OCI-LY1 (cell line): ENCODE measurements at regions not wholly inside any gene's neighbourhood (a gene's known extent, or its start where the extent isn't known, plus 50 kb on each side); places are given as distances from the start of the nearest gene placed in this dataset.

Source experiments
- H2AFZ ChIP-seq: fragments of 200-600 bp; sonication (generic), shearing (Covaris generic); 2 replicates; pipeline ENCODE4 v1.6.0; 2014; ENCODE audit warnings: antibody characterized with exemption, mild to moderate bottlenecking, low read length
- H3F3A ChIP-seq: fragments of 200-600 bp; sonication (generic), shearing (Covaris generic); 2 replicates; pipeline ENCODE4 v1.6.0; 2014; ENCODE audit warnings: mild to moderate bottlenecking, antibody characterized with exemption, low read length, moderate library complexity; ENCODE audit not compliant: insufficient read depth
- H3K27ac ChIP-seq: fragments of 200-600 bp; sonication (generic); 2 replicates; pipeline ENCODE4 v1.5.1; 2014; ENCODE audit warnings: low read length, mixed run types, mild to moderate bottlenecking, low read depth; ENCODE audit not compliant: poor library complexity, severe bottlenecking
- H3K27me3 ChIP-seq: fragments of 200-600 bp; sonication (generic); 2 replicates; pipeline ENCODE4 v1.6.0; 2014; ENCODE audit warnings: antibody characterized with exemption, mild to moderate bottlenecking, low read length, moderate library complexity; ENCODE audit not compliant: insufficient read depth
- H3K36me3 ChIP-seq: fragments of 200-600 bp; sonication (generic); 2 replicates; pipeline ENCODE4 v1.6.1; 2014; ENCODE audit warnings: mild to moderate bottlenecking, antibody characterized with exemption, low read length, moderate library complexity, mixed read lengths; ENCODE audit not compliant: insufficient read depth
- H3K4me1 ChIP-seq: fragments of 200-600 bp; sonication (generic); 2 replicates; pipeline ENCODE4 v1.5.1; 2014; ENCODE audit warnings: mild to moderate bottlenecking, low read length, moderate library complexity; ENCODE audit not compliant: insufficient read depth, severe bottlenecking
- H3K4me2 ChIP-seq: fragments of 200-600 bp; sonication (generic), shearing (Covaris generic); 2 replicates; pipeline ENCODE4 v1.6.1; 2014; ENCODE audit warnings: low read length
- H3K4me3 ChIP-seq: fragments of 200-600 bp; sonication (generic); 2 replicates; pipeline ENCODE4 v1.5.1; 2014; ENCODE audit warnings: low read length, low read depth, mild to moderate bottlenecking, mixed read lengths; ENCODE audit not compliant: poor library complexity, severe bottlenecking
- H3K79me2 ChIP-seq: fragments of 200-600 bp; shearing (Covaris generic); 2 replicates; pipeline ENCODE4 v1.6.1; 2016; ENCODE audit warnings: mixed run types, low read length, mixed read lengths; ENCODE audit not compliant: insufficient read depth
- H3K9ac ChIP-seq: fragments of 200-600 bp; sonication (generic), shearing (Covaris generic); 2 replicates; pipeline ENCODE4 v1.6.1; 2014; ENCODE audit warnings: mild to moderate bottlenecking, low read length, mixed read lengths
- H3K9me2 ChIP-seq: fragments of 200-600 bp; sonication (generic), shearing (Covaris generic); 2 replicates; pipeline ENCODE4 v1.6.1; 2014; ENCODE audit warnings: low read depth, mild to moderate bottlenecking, low read length, mixed read lengths
- H3K9me3 ChIP-seq: fragments of 200-600 bp; shearing (Covaris generic); 2 replicates; pipeline ENCODE4 v1.6.1; 2014; ENCODE audit warnings: low read length, mixed read lengths
- H4K20me1 ChIP-seq: fragments of 200-600 bp; sonication (generic), shearing (Covaris generic); 2 replicates; pipeline ENCODE4 v1.6.0; 2016; ENCODE audit warnings: mild to moderate bottlenecking, low read length; ENCODE audit not compliant: insufficient read depth
- CTCF ChIP-seq: fragments of 200-600 bp; sonication (generic), shearing (Covaris generic); IDR thresholded peaks from 2 replicates; pipeline ENCODE4 v1.5.1; 2017; ENCODE audit warnings: mild to moderate bottlenecking, antibody characterized with exemption, low read length, moderate library complexity, mixed read lengths
- EZH2 ChIP-seq: fragments of 200-600 bp; sonication (generic), shearing (Covaris generic); IDR thresholded peaks from 2 replicates; pipeline ENCODE4 v1.8.0; 2017; ENCODE audit warnings: borderline replicate concordance, mixed run types, mild to moderate bottlenecking, antibody characterized with exemption, low read length, moderate library complexity, mixed read lengths

- Histone ChIP-seq H3K9ac (no peak overlapping the region), H4K20me1 (no peaks in the 10 kb centered on the region), H3K36me3 (no peaks in the 10 kb centered on the region), H3K4me1 (no peaks in the 10 kb centered on the region), H2AFZ (no peak overlapping the region), H3K27me3 (no peaks in the 10 kb centered on the region), H3F3A (no peaks in the 10 kb centered on the region), H3K79me2 (no peaks in the 10 kb centered on the region), H3K9me3 (no peaks in the 10 kb centered on the region), H3K4me3 (no peak overlapping the region), H3K27ac (no peak overlapping the region), H3K4me2 (no peak overlapping the region), H3K9me2 (no peaks in the 10 kb centered on the region)
- TF ChIP-seq EZH2: no peak
- TF ChIP-seq CTCF: no peak
Measured at GRCh38 chr1:208303743-208304712, 59.8 kb upstream of the PLXNA2 start.

GRCh38 chr1:208308221-208308620, 64.0 kb upstream of the PLXNA2 start:
- H4K20me1 ChIP-seq: no peaks in the 10 kb centered on the region
- H3K9ac ChIP-seq: no peak overlapping the region
- H3K27me3 ChIP-seq: no peaks in the 10 kb centered on the region
- no peak overlapping the region for H3K4me3 ChIP-seq
- H3K9me3 ChIP-seq: no peaks in the 10 kb centered on the region
- no peaks in the 10 kb centered on the region for H3K79me2 ChIP-seq
- no peaks in the 10 kb centered on the region for H3F3A ChIP-seq
- no peak overlapping the region for H3K27ac ChIP-seq
- no peaks in the 10 kb centered on the region for H3K4me1 ChIP-seq
- TF ChIP-seq EZH2: no peak
- TF ChIP-seq CTCF: no peak
- H3K4me2 ChIP-seq: no peak overlapping the region
- H3K36me3 ChIP-seq: no peaks in the 10 kb centered on the region
- no peak overlapping the region for H2AFZ ChIP-seq
- H3K9me2 ChIP-seq: no peaks in the 10 kb centered on the region

- Histone ChIP-seq H3K27me3 (no peaks in the 10 kb centered on the region), H4K20me1 (no peaks in the 10 kb centered on the region), H3K79me2 (no peaks in the 10 kb centered on the region), H3K4me2 (no peak overlapping the region), H3K4me3 (no peak overlapping the region), H3F3A (no peaks in the 10 kb centered on the region), H2AFZ (no peak overlapping the region), H3K9me3 (no peaks in the 10 kb centered on the region), H3K36me3 (no peaks in the 10 kb centered on the region), H3K27ac (no peak overlapping the region), H3K9me2 (no peaks in the 10 kb centered on the region), H3K4me1 (no peaks in the 10 kb centered on the region), H3K9ac (no peak overlapping the region)
- TF ChIP-seq EZH2 (no peak), CTCF (no peak)
Measured at GRCh38 chr1:208309771-208310170, 65.6 kb upstream of the PLXNA2 start.
